ENCODE measurements at regions not wholly inside any gene's neighbourhood (a gene's known extent, or its start where the extent isn't known, plus 50 kb on each side); places are given as distances from the start of the nearest gene placed in this dataset.
A peak's percentile ranks its signal among the peaks of the same experiment; 100 is the strongest.

DNA sequence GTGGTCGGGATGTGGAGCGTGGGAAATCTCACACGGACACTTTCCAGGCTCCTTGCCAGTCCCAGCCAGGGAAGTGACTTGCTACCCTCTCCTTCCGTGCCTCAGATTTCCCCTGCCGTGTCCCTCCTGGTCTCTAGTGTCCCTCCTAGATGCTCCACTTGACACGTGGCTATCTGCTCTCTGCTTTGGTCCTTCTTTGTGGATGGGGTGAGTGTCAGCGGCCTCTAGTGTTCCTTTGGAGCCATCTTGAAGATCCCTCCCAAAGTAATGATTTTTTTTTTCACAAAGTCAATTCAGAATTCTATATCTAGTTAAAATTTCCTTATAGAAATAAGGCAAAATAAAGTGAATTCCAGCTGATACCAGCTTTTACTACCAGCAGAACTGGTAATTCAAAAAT lies 117.7 kb downstream of the MRPL36 start:
- POLR2A ChIA-PET: no interaction called here
- H3K4me3 ChIP-seq (ENCODE audit: control insufficient read depth in 1 of 7, extremely low read depth in 1 of 7, insufficient read depth in 4 of 7, low read depth in 2 of 7, low read length in 6 of 7): no peak overlapping the region
- WGBS (ENCODE audit: insufficient coverage): 86% methylated on average over 6 of the region's 7 CpGs
- DNase-seq: no peak
- H3K36me3 ChIP-seq (ENCODE audit: control insufficient read depth in 4 of 4, insufficient read depth in 4 of 4, low read length in 3 of 4): no peaks in the 10 kb centered on the region
- no peaks in the 10 kb centered on the region for H3K4me1 ChIP-seq (ENCODE audit: control extremely low read depth in 1 of 4, control insufficient read depth in 4 of 4, insufficient read depth in 4 of 4, low read length in 3 of 4)
- H3K27ac ChIP-seq (ENCODE audit: insufficient read depth in 1 of 2, low read depth in 1 of 2, low read length in 2 of 2, poor library complexity in 1 of 2, severe bottlenecking in 2 of 2): no peak overlapping the region
- peaks cover 0 to 5% (median 4%) of the 10 kb centered on the region in 5 experiments for H3K27me3 ChIP-seq (replicated peaks in 2 of 5; ENCODE audit: control insufficient read depth in 4 of 5, insufficient read depth in 5 of 5, low read length in 4 of 5)
- CTCF ChIA-PET: no interaction called here
- peaks cover 0 to 13% (median 2%) of the 10 kb centered on the region in 5 experiments for H3K9me3 ChIP-seq (ENCODE audit: control extremely low read depth in 1 of 5, control insufficient read depth in 4 of 5, insufficient read depth in 2 of 5, low read depth in 1 of 5, low read length in 4 of 5)

DNA sequence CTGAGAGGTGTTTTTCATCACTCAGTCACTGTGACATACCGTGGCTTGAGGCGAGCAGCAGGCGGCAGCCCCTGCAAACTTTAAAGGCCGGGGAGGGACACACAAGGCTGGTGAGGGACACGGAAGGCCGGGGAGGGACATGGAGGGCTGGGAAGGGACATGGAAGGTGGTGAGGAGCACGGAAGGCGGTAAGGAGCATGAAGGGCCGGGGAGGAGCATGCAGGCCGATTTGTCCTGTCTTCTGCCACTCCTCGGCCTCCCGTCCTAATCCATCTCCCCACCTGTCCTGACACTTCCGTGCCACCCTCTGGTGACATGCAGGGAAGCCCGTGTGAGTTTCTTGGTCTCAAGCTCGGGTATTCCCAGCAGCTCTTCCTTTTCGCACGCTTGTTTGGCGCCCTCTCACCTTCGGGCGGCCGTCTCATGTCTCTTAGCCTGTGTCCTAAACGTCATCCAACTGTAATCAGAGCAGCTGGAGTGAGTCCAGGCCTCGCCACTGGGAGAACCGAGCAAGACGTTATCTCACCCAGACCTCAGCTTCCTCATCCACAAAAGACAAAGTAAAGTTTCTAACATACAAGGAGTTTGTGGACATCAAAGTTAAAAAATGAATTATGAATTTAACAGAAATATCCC lies 126.5 kb downstream of the MRPL36 start:
- peak; percentile 35 to 69 (median 65) for DNase-seq
- H3K27ac ChIP-seq (ENCODE audit: insufficient read depth in 1 of 2, low read depth in 1 of 2, low read length in 2 of 2, poor library complexity in 1 of 2, severe bottlenecking in 2 of 2): no peak overlapping the region
- ChIA-PET POLR2A (no interaction called here), CTCF (interaction anchor here (1.0 kb wide), 1 partner anchor 18 kb away, joined by 3 read pairs; no protein-coding TSS in a partner anchor)
- H3K36me3 ChIP-seq (ENCODE audit: control insufficient read depth in 4 of 4, insufficient read depth in 4 of 4, low read length in 3 of 4): no peaks in the 10 kb centered on the region
- peaks cover 0 to 5% (median 0%) of the 10 kb centered on the region in 4 experiments for H3K4me1 ChIP-seq (ENCODE audit: control extremely low read depth in 1 of 4, control insufficient read depth in 4 of 4, insufficient read depth in 4 of 4, low read length in 3 of 4)
- no peak overlapping the region for H3K4me3 ChIP-seq (ENCODE audit: control insufficient read depth in 1 of 7, extremely low read depth in 1 of 7, insufficient read depth in 4 of 7, low read depth in 2 of 7, low read length in 6 of 7)
- 35% methylated on average over 17 of the region's 25 CpGs for WGBS (ENCODE audit: insufficient coverage)
- peaks cover 7 to 59% (median 15%) of the 10 kb centered on the region in 5 experiments for H3K27me3 ChIP-seq (replicated peaks in 2 of 5; ENCODE audit: control insufficient read depth in 4 of 5, insufficient read depth in 5 of 5, low read length in 4 of 5)
- H3K9me3 ChIP-seq (ENCODE audit: control extremely low read depth in 1 of 5, control insufficient read depth in 4 of 5, insufficient read depth in 2 of 5, low read depth in 1 of 5, low read length in 4 of 5): peaks cover 0 to 17% (median 4%) of the 10 kb centered on the region in 5 experiments

DNA sequence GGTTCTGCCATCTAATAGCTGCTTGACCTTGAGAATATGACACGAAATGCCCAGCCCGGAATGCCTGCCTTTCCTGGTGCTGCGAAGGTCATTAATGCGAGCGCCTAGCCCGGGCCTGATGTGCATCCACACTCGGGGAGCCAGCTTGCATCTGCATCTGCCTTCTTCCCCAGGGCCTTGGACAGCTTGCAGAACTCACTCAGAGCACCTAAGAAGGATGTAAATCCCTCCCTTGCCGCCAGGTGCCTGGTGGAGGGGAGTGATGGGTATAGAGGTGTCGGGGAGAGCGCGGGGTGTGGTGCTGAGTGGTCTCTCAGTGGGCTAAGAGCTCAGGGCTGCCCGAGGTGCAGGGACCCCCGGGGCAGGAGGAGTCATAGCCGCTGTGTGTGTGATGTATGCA lies 127.2 kb downstream of the MRPL36 start:
- Histone ChIP-seq H3K27ac (ENCODE audit: insufficient read depth in 1 of 2, low read depth in 1 of 2, low read length in 2 of 2, poor library complexity in 1 of 2, severe bottlenecking in 2 of 2) (no peak overlapping the region), H3K36me3 (ENCODE audit: control insufficient read depth in 4 of 4, insufficient read depth in 4 of 4, low read length in 3 of 4) (no peaks in the 10 kb centered on the region), H3K4me3 (ENCODE audit: control insufficient read depth in 1 of 7, extremely low read depth in 1 of 7, insufficient read depth in 4 of 7, low read depth in 2 of 7, low read length in 6 of 7) (no peak overlapping the region), H3K27me3 (replicated peaks in 2 of 5; ENCODE audit: control insufficient read depth in 4 of 5, insufficient read depth in 5 of 5, low read length in 4 of 5) (peaks cover 7 to 66% (median 20%) of the 10 kb centered on the region in 5 experiments), H3K9me3 (ENCODE audit: control extremely low read depth in 1 of 5, control insufficient read depth in 4 of 5, insufficient read depth in 2 of 5, low read depth in 1 of 5, low read length in 4 of 5) (peaks cover 0 to 12% (median 4%) of the 10 kb centered on the region in 5 experiments), H3K4me1 (ENCODE audit: control extremely low read depth in 1 of 4, control insufficient read depth in 4 of 4, insufficient read depth in 4 of 4, low read length in 3 of 4) (peaks cover 0 to 11% (median 0%) of the 10 kb centered on the region in 4 experiments)
- ChIA-PET CTCF (no interaction called here), POLR2A (no interaction called here)
- WGBS (ENCODE audit: insufficient coverage): 74% methylated on average over 14 of the region's 14 CpGs
- no peak for DNase-seq

DNA sequence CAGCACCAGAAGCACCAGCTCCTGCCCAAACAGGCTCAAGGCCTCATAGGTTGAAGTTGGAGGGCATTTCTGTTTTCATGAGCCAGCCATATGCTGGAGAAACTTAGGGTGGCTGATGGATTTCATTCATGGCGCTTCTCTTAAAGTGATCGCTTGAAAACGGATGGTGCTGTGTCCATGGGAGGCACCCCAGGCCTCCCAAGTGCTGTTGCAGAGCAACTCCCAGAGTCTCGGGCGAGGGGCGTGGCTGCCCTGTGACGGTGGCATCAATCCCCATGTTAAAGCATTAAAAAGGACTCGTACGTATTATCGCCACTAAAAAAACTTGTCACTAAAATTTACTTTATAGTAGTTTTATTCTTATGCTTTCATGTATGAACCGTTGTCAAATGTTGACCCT lies 128.3 kb downstream of the MRPL36 start:
- peaks cover 0 to 16% (median 4%) of the 10 kb centered on the region in 4 experiments for H3K4me1 ChIP-seq (ENCODE audit: control extremely low read depth in 1 of 4, control insufficient read depth in 4 of 4, insufficient read depth in 4 of 4, low read length in 3 of 4)
- peaks cover 7 to 73% (median 25%) of the 10 kb centered on the region in 5 experiments for H3K27me3 ChIP-seq (replicated peaks in 2 of 5; ENCODE audit: control insufficient read depth in 4 of 5, insufficient read depth in 5 of 5, low read length in 4 of 5)
- DNase-seq: no peak
- 86% methylated on average over 7 of the region's 11 CpGs for WGBS (ENCODE audit: insufficient coverage)
- no peak overlapping the region for H3K4me3 ChIP-seq (ENCODE audit: control insufficient read depth in 1 of 7, extremely low read depth in 1 of 7, insufficient read depth in 4 of 7, low read depth in 2 of 7, low read length in 6 of 7)
- CTCF ChIA-PET: no interaction called here
- no peak overlapping the region for H3K27ac ChIP-seq (ENCODE audit: insufficient read depth in 1 of 2, low read depth in 1 of 2, low read length in 2 of 2, poor library complexity in 1 of 2, severe bottlenecking in 2 of 2)
- peaks cover 0 to 12% (median 1%) of the 10 kb centered on the region in 5 experiments for H3K9me3 ChIP-seq (ENCODE audit: control extremely low read depth in 1 of 5, control insufficient read depth in 4 of 5, insufficient read depth in 2 of 5, low read depth in 1 of 5, low read length in 4 of 5)
- no peaks in the 10 kb centered on the region for H3K36me3 ChIP-seq (ENCODE audit: control insufficient read depth in 4 of 4, insufficient read depth in 4 of 4, low read length in 3 of 4)
- POLR2A ChIA-PET: no interaction called here

DNA sequence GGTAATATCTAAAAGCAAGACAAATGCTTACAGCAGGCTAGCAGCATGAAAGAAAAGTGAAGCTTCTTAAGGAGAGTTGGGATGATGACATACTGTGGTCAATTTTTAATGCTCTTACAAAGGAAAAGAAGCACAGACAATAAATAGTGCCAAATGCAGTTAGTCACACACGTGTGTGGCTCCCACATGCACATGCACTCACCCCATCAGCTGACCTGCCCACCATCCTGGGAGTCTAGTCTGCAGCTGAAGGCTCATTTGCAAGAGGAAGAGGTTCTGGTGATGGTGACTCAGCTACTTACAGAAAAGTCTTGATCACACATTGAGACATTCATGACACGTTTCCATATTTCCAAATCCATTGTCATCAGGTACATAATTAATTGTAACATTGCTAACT lies 129.3 kb downstream of the MRPL36 start:
- Histone ChIP-seq H3K4me1 (ENCODE audit: control extremely low read depth in 1 of 4, control insufficient read depth in 4 of 4, insufficient read depth in 4 of 4, low read length in 3 of 4) (peaks cover 0 to 16% (median 4%) of the 10 kb centered on the region in 4 experiments), H3K36me3 (ENCODE audit: control insufficient read depth in 4 of 4, insufficient read depth in 4 of 4, low read length in 3 of 4) (no peaks in the 10 kb centered on the region), H3K27me3 (replicated peaks in 2 of 5; ENCODE audit: control insufficient read depth in 4 of 5, insufficient read depth in 5 of 5, low read length in 4 of 5) (peaks cover 7 to 82% (median 31%) of the 10 kb centered on the region in 5 experiments), H3K9me3 (ENCODE audit: control extremely low read depth in 1 of 5, control insufficient read depth in 4 of 5, insufficient read depth in 2 of 5, low read depth in 1 of 5, low read length in 4 of 5) (peaks cover 0 to 12% (median 1%) of the 10 kb centered on the region in 5 experiments), H3K4me3 (ENCODE audit: control insufficient read depth in 1 of 7, extremely low read depth in 1 of 7, insufficient read depth in 4 of 7, low read depth in 2 of 7, low read length in 6 of 7) (no peak overlapping the region), H3K27ac (ENCODE audit: insufficient read depth in 1 of 2, low read depth in 1 of 2, low read length in 2 of 2, poor library complexity in 1 of 2, severe bottlenecking in 2 of 2) (no peak overlapping the region)
- DNase-seq: peak in 2 of 3 donors; percentile 34 to 46
- POLR2A ChIA-PET: no interaction called here
- CTCF ChIA-PET: interaction anchor here (2.4 kb wide), 1 partner anchor 369 kb away, joined by 8 read pairs; no protein-coding TSS in a partner anchor
- 67% methylated on average over 1 of the region's 2 CpGs for WGBS (ENCODE audit: insufficient coverage)

DNA sequence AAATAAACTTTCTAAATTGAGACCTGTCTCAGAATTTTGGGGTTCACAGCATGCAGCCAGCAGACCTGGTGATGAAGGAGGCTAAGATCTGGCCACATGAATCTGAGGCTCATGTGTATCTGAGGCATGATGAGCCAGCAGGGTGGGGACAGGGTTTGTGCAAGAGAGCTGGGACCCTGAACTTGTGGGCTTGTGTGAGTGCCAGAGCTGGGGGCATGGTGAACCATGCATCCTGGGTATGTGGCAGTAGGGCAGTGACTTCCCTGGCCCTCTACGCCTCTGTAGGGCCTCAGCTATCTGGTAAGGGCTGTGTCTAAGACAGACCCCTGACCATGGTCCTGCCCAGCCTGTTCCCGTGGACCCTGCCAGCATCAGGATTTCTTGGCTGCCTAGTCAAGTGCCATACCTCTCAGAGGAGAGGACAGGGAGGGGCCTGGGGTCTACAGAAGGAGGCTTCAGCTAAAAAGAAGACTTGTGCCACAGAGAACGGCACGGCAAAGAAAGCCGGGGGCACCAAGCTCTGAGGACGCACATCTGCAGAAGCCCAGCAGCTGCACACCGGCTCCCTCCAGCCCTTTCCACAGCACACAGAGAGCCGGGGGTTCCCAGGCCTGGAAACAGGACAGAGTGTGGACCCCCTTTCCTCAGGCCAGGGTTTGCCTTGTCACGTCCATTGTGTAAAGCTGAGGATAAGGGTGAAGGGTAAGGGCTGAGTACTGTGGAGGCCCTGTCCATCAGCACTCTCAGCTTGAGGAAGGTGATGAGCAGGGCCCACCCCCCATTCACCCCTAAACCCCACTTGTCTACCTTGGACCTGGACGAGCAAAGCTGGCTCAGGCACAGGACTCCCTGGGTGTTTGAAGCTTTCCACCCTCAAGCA lies 130.1 kb downstream of the MRPL36 start:
- H3K36me3 ChIP-seq (ENCODE audit: control insufficient read depth in 4 of 4, insufficient read depth in 4 of 4, low read length in 3 of 4): no peaks in the 10 kb centered on the region
- DNase-seq: no peak
- H3K27me3 ChIP-seq (replicated peaks in 2 of 5; ENCODE audit: control insufficient read depth in 4 of 5, insufficient read depth in 5 of 5, low read length in 4 of 5): peaks cover 7 to 82% (median 36%) of the 10 kb centered on the region in 5 experiments
- H3K4me3 ChIP-seq (ENCODE audit: control insufficient read depth in 1 of 7, extremely low read depth in 1 of 7, insufficient read depth in 4 of 7, low read depth in 2 of 7, low read length in 6 of 7): no peak overlapping the region
- no peak overlapping the region for H3K27ac ChIP-seq (ENCODE audit: insufficient read depth in 1 of 2, low read depth in 1 of 2, low read length in 2 of 2, poor library complexity in 1 of 2, severe bottlenecking in 2 of 2)
- CTCF ChIA-PET: interaction anchor here (1.0 to 2.4 kb wide), 3 partner anchors 8 to 370 kb away, joined by 3 to 8 read pairs (median 4); no protein-coding TSS in a partner anchor
- WGBS (ENCODE audit: insufficient coverage): 85% methylated on average over 10 of the region's 10 CpGs
- peaks cover 0 to 16% (median 4%) of the 10 kb centered on the region in 4 experiments for H3K4me1 ChIP-seq (ENCODE audit: control extremely low read depth in 1 of 4, control insufficient read depth in 4 of 4, insufficient read depth in 4 of 4, low read length in 3 of 4)
- POLR2A ChIA-PET: no interaction called here
- H3K9me3 ChIP-seq (ENCODE audit: control extremely low read depth in 1 of 5, control insufficient read depth in 4 of 5, insufficient read depth in 2 of 5, low read depth in 1 of 5, low read length in 4 of 5): peaks cover 0 to 12% (median 1%) of the 10 kb centered on the region in 5 experiments
